IMR-90 (cell line): ENCODE measurements at regions not wholly inside any gene's neighbourhood (a gene's known extent, or its start where the extent isn't known, plus 50 kb on each side); places are given as distances from the start of the nearest gene placed in this dataset.

Experiments
- CHD1 ChIP-seq: IDR thresholded peaks from 2 replicates; pipeline ENCODE4 v1.6.1; 2012; ENCODE audit warnings: low read depth, low read length, improper control_type of control experiment
- CTCF ChIP-seq: conservative IDR thresholded peaks from 2 replicates; pipeline ENCODE4 v1.5.1; 2012; ENCODE audit warnings: mild to moderate bottlenecking, low read depth, low read length, improper control_type of control experiment
- ELK1 ChIP-seq: fragments of 150-350 bp; IDR thresholded peaks from 2 replicates; pipeline ENCODE4 v1.6.1; 2016; ENCODE audit warnings: low read depth, mild to moderate bottlenecking, low read length, moderate library complexity, borderline replicate concordance

- TF ChIP-seq CTCF (peak; percentile 30), ELK1 (no peak), CHD1 (no peak)
These were observed 474.8 kb downstream of the CNTN3 start for GRCh38 chr3:74139648-74140047.
